K562 (cell line): ENCODE measurements at regions not wholly inside any gene's neighbourhood (a gene's known extent, or its start where the extent isn't known, plus 50 kb on each side); places are given as distances from the start of the nearest gene placed in this dataset.
A peak's percentile ranks its signal among the peaks of the same experiment; 100 is the strongest.

ENCODE experiments used
- CLOCK ChIP-seq: fragments of 250-450 bp; sonication (Bioruptor Pico); IDR thresholded peaks from 2 replicates; pipeline ENCODE4 v1.4.0; 2020; ENCODE audit warnings: mild to moderate bottlenecking, moderate library complexity, borderline replicate concordance
- JUN ChIP-seq, 2 experiments: sonication (generic) in 1 of 2; formaldehyde crosslinking in 1 of 2; IDR thresholded peaks; 2 replicates each; pipeline versions ENCODE4 v1.6.1 to v1.8.0; 2012 to 2022; ENCODE audit warnings: borderline replicate concordance in 2 of 2, mild to moderate bottlenecking in 2 of 2, improper control_type of control experiment in 1 of 2, low read depth in 1 of 2, low read length in 1 of 2, missing genetic modification reagents in 1 of 2
- NCOA6 ChIP-seq: fragments of 450-650 bp; IDR thresholded peaks from 2 replicates; pipeline ENCODE4 v1.6.1; 2017; ENCODE audit warnings: mild to moderate bottlenecking
- OTX1 ChIP-seq: fragments of 450-650 bp; formaldehyde crosslinking; IDR thresholded peaks from 2 replicates; pipeline ENCODE4 v1.4.0; 2022; ENCODE audit warnings: mild to moderate bottlenecking
- SIRT6 ChIP-seq: IDR thresholded peaks from one replicate; pipeline ENCODE4 v1.6.1; 2012; ENCODE audit warnings: low read depth, mild to moderate bottlenecking, control low read depth, inconsistent platforms, low read length, moderate library complexity
- SIX5 ChIP-seq, 2 experiments: IDR thresholded peaks; 2 replicates each; pipeline ENCODE4 v1.6.1; 2011; ENCODE audit warnings: low read length in 2 of 2, borderline replicate concordance in 1 of 2, low read depth in 1 of 2, mild to moderate bottlenecking in 1 of 2, moderate library complexity in 1 of 2; ENCODE audit not compliant: insufficient read depth in 1 of 2
- SLC30A9 ChIP-seq: fragments of 250-450 bp; sonication (Bioruptor Pico); IDR thresholded peaks from 2 replicates; pipeline ENCODE4 v1.8.0; 2022; ENCODE audit warnings: mild to moderate bottlenecking, moderate library complexity
- ZNF316 ChIP-seq: fragments of 450-650 bp; IDR thresholded peaks from 2 replicates; pipeline ENCODE4 v1.6.1; 2016
- ZNF512 ChIP-seq: IDR thresholded peaks from 2 replicates; pipeline ENCODE4 v1.6.1; 2016; ENCODE audit warnings: missing genetic modification characterization, missing compliant biosample characterization
- TF ChIP-seq, protein P1 (sequence below): fragments of 450-650 bp; IDR thresholded peaks from 2 replicates; pipeline ENCODE4 v1.6.1; 2016; ENCODE audit warnings: mild to moderate bottlenecking, moderate library complexity

DNA sequence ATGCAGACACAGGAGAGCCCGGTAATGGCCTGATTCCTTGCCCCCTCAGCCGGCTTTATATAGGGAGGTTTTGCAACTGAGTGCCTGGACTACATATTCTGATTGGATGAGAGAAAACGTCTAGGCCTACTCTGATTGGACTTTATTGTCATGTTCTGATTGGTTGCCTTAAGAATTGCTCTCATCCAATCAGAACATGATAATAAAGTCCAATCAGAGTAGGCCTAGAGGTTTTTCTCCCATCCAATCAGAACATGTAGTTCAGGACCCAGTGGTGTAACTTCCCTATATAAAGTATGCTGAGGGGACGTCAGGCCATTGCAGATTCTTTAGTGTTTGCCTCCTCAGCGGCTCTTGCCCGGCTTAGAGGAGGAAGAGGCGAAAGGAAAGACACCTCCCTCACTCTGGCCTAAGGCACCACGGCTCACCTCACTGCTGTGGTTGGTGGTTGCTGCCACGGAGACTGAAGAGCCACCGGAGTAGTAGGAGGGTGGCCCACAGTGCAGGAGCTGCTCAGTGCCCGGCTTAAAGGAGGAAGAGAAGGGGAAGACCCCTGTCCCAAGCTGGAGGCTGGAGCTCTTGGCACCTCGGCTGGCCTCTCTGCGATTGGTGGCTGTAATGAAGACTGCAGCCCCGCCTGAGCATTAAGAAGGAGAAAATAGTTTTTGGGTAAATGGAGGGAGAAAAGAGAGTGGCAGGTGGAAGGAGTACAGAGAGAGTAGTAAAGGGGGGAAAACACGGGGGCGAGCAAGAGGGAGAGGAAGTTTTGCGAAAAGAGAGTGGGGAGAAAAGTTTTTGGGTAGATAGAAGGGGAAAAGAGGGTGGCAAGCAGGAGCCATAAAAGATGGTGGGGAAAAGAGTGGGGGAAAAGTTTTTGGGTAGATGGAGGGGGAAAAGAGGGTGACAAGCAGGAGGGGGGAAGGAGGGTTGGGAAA is 116.7 kb upstream of the SERPIND1 start (continued):
- TF ChIP-seq, protein P1, sequence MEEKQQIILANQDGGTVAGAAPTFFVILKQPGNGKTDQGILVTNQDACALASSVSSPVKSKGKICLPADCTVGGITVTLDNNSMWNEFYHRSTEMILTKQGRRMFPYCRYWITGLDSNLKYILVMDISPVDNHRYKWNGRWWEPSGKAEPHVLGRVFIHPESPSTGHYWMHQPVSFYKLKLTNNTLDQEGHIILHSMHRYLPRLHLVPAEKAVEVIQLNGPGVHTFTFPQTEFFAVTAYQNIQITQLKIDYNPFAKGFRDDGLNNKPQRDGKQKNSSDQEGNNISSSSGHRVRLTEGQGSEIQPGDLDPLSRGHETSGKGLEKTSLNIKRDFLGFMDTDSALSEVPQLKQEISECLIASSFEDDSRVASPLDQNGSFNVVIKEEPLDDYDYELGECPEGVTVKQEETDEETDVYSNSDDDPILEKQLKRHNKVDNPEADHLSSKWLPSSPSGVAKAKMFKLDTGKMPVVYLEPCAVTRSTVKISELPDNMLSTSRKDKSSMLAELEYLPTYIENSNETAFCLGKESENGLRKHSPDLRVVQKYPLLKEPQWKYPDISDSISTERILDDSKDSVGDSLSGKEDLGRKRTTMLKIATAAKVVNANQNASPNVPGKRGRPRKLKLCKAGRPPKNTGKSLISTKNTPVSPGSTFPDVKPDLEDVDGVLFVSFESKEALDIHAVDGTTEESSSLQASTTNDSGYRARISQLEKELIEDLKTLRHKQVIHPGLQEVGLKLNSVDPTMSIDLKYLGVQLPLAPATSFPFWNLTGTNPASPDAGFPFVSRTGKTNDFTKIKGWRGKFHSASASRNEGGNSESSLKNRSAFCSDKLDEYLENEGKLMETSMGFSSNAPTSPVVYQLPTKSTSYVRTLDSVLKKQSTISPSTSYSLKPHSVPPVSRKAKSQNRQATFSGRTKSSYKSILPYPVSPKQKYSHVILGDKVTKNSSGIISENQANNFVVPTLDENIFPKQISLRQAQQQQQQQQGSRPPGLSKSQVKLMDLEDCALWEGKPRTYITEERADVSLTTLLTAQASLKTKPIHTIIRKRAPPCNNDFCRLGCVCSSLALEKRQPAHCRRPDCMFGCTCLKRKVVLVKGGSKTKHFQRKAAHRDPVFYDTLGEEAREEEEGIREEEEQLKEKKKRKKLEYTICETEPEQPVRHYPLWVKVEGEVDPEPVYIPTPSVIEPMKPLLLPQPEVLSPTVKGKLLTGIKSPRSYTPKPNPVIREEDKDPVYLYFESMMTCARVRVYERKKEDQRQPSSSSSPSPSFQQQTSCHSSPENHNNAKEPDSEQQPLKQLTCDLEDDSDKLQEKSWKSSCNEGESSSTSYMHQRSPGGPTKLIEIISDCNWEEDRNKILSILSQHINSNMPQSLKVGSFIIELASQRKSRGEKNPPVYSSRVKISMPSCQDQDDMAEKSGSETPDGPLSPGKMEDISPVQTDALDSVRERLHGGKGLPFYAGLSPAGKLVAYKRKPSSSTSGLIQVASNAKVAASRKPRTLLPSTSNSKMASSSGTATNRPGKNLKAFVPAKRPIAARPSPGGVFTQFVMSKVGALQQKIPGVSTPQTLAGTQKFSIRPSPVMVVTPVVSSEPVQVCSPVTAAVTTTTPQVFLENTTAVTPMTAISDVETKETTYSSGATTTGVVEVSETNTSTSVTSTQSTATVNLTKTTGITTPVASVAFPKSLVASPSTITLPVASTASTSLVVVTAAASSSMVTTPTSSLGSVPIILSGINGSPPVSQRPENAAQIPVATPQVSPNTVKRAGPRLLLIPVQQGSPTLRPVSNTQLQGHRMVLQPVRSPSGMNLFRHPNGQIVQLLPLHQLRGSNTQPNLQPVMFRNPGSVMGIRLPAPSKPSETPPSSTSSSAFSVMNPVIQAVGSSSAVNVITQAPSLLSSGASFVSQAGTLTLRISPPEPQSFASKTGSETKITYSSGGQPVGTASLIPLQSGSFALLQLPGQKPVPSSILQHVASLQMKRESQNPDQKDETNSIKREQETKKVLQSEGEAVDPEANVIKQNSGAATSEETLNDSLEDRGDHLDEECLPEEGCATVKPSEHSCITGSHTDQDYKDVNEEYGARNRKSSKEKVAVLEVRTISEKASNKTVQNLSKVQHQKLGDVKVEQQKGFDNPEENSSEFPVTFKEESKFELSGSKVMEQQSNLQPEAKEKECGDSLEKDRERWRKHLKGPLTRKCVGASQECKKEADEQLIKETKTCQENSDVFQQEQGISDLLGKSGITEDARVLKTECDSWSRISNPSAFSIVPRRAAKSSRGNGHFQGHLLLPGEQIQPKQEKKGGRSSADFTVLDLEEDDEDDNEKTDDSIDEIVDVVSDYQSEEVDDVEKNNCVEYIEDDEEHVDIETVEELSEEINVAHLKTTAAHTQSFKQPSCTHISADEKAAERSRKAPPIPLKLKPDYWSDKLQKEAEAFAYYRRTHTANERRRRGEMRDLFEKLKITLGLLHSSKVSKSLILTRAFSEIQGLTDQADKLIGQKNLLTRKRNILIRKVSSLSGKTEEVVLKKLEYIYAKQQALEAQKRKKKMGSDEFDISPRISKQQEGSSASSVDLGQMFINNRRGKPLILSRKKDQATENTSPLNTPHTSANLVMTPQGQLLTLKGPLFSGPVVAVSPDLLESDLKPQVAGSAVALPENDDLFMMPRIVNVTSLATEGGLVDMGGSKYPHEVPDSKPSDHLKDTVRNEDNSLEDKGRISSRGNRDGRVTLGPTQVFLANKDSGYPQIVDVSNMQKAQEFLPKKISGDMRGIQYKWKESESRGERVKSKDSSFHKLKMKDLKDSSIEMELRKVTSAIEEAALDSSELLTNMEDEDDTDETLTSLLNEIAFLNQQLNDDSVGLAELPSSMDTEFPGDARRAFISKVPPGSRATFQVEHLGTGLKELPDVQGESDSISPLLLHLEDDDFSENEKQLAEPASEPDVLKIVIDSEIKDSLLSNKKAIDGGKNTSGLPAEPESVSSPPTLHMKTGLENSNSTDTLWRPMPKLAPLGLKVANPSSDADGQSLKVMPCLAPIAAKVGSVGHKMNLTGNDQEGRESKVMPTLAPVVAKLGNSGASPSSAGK: no peak; the same call in 1 of the 2 replicates
- no peak for TF ChIP-seq CLOCK (CRISPR knock-in tag)
- TF ChIP-seq SLC30A9 (CRISPR knock-in tag): no peak
- TF ChIP-seq ZNF512 (tag): no peak
- TF ChIP-seq SIX5 (IDR thresholded peaks at IDR 0.05; ENCODE audit: borderline replicate concordance in 1 of 2, insufficient read depth in 1 of 2, low read depth in 1 of 2, low read length in 2 of 2): no peak
- TF ChIP-seq JUN (IDR thresholded peaks at IDR 0.05; ENCODE audit: borderline replicate concordance, low read depth, low read length): no peak
- no peak for TF ChIP-seq JUN (CRISPR knock-in tag; IDR thresholded peaks at IDR 0.05; ENCODE audit: borderline replicate concordance)
- no peak for TF ChIP-seq ZNF316
- no peak for TF ChIP-seq NCOA6
- no peak for TF ChIP-seq SIRT6
- TF ChIP-seq OTX1 (CRISPR knock-in tag): peak; percentile 5
